HepG2 (cell line): ENCODE measurements at regions not wholly inside any gene's neighbourhood (a gene's known extent, or its start where the extent isn't known, plus 50 kb on each side); places are given as distances from the start of the nearest gene placed in this dataset.

ENCODE experiments used
- IRF2 ChIP-seq: IDR thresholded peaks from 2 replicates; pipeline ENCODE4 v1.6.1; 2018; ENCODE audit warnings: missing genetic modification reagents, missing compliant biosample characterization
- RXRB ChIP-seq: IDR thresholded peaks from 2 replicates; pipeline ENCODE4 v1.6.1; 2016; ENCODE audit warnings: borderline replicate concordance, missing genetic modification reagents, missing compliant biosample characterization
- ZNF44 ChIP-seq: sonication (generic); formaldehyde crosslinking; IDR thresholded peaks from 2 replicates; pipeline ENCODE4 v1.5.1; 2020; ENCODE audit warnings: mild to moderate bottlenecking, missing genetic modification reagents
- ZNF530 ChIP-seq: sonication (generic); formaldehyde crosslinking; IDR thresholded peaks from 2 replicates; pipeline ENCODE4 v1.5.0; 2020; ENCODE audit warnings: low read depth, mild to moderate bottlenecking, missing genetic modification reagents

DNA sequence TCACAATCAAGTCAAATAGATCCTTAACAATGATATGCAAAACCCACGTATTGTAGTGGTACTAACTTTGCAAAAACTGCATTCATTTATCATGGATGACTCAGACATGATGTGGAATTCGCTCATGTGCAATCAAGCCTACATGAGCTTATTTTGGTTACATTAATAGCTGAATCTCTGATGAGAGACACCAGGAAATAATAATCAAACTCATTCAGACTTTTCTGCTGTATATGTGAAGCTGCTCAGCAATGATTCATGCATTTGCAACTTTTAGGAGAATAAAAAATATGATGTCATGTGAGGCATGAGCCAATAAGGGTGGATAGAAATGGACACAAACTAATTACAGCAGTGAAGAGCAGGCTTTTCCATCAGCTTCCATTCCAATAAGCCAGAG, 1075.8 kb upstream of the TMEM132C start:
- TF ChIP-seq ZNF530 (CRISPR knock-in tag) (no peak), IRF2 (CRISPR knock-in tag) (no peak), RXRB (no peak), ZNF44 (no peak)
